Upper lobe of left lung (tissue), 6 donors: ENCODE measurements at regions not wholly inside any gene's neighbourhood (a gene's known extent, or its start where the extent isn't known, plus 50 kb on each side); places are given as distances from the start of the nearest gene placed in this dataset.
A peak's percentile ranks its signal among the peaks of the same experiment; 100 is the strongest.

Experiments used
- ATAC-seq, 2 donors: fragments of 200-7000 bp; cut with Tn5 transposase; one replicate each; pipeline ENCODE4 v1.9.1; 2022; ENCODE audit warnings: mild to moderate bottlenecking in 2 of 2, moderate library complexity in 2 of 2; ENCODE audit not compliant: low FRiP score in 2 of 2
- DNase-seq, 2 donors: peaks; one replicate each; pipeline ENCODE4 v3.0.0-alpha.2; 2019 to 2020
- H3K27ac ChIP-seq, 4 donors: fragments of 200-600 bp; sonication (generic); one replicate each; pipeline ENCODE4 v1.5.1; 2016 to 2019
- H3K27me3 ChIP-seq, 4 donors: fragments of 200-600 bp; sonication (generic); one replicate each; pipeline ENCODE4 v1.5.1; 2017 to 2019
- H3K36me3 ChIP-seq, 4 donors: fragments of 200-600 bp; sonication (generic); one replicate each; pipeline ENCODE4 v1.5.1; 2016 to 2019
- H3K4me1 ChIP-seq, 4 donors: fragments of 200-600 bp; sonication (generic); one replicate each; pipeline ENCODE4 v1.5.1; 2018 to 2019
- H3K4me3 ChIP-seq, 4 donors: fragments of 200-600 bp; sonication (generic); one replicate each; pipeline ENCODE4 v1.5.1; 2017 to 2019; ENCODE audit warnings: mild to moderate bottlenecking in 2 of 4, moderate library complexity in 1 of 4
- H3K9me3 ChIP-seq, 4 donors: fragments of 200-600 bp; sonication (generic); one replicate each; pipeline ENCODE4 v1.5.1; 2018 to 2019
- CTCF ChIP-seq, 6 experiments: fragments of 450-650 bp in 4 of 6; fragments of 200-600 bp in 2 of 6; sonication (generic) in 2 of 6; IDR thresholded peaks; one replicate each; pipeline ENCODE4 v1.5.1; 2016 to 2019; ENCODE audit warnings: antibody characterized with exemption in 6 of 6
- EP300 ChIP-seq, 4 donors: sonication (generic); formaldehyde crosslinking; IDR thresholded peaks; one replicate each; pipeline ENCODE4 v1.5.1; 2017; ENCODE audit warnings: antibody characterized with exemption in 4 of 4, control low read depth in 2 of 4
- POLR2A ChIP-seq, 4 donors: fragments of 450-650 bp; IDR thresholded peaks; one replicate each; pipeline ENCODE4 v1.5.1; 2016 to 2017; ENCODE audit warnings: antibody characterized with exemption in 4 of 4, mild to moderate bottlenecking in 2 of 4
- POLR2AphosphoS5 ChIP-seq, 2 donors: sonication (generic); formaldehyde crosslinking; IDR thresholded peaks; one replicate each; pipeline ENCODE4 v1.5.1; 2017; ENCODE audit warnings: antibody characterized with exemption in 2 of 2
- WGBS, 2 donors: methylation state at CpG; one replicate each; pipeline ENCODE4 v1.1.5; 2017 to 2018; 5-methylcytosine and 5-hydroxymethylcytosine counted together
- donor health status: DM: no; HTN: no; CAD: no; lungs with moderate emphysema.
- donor health status: DM: no; HTN: yes; CAD: no; lungs with severe emphysema.

DNA sequence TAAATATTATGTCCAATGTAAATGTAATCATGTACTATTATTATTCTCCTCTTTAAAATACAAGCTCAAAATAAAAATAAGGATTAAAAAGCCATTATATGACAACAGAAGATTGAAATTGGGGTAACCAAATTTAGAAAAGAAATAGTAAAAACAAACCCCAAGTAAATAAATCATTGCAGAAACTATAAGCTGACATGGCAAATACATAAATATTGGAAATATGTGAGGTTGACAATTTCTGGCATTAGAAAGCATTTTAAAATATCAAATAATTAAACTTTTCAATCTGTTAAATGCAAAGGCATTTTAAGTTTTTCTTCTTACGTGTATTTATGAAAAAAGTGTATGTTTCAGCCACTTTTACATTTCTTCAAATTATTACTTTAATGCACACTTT is 394.7 kb upstream of the DACH1 start:
- no peak for DNase-seq
- H3K4me3 ChIP-seq: no peak overlapping the region

GRCh38 chr13:72259528-72259927 is 392.5 kb upstream of the DACH1 start:
- no peaks in the 10 kb centered on the region for H3K27me3 ChIP-seq
- H3K4me1 ChIP-seq: no peaks in the 10 kb centered on the region
- TF ChIP-seq CTCF (IDR thresholded peaks at IDR 0.05) (no peak), POLR2AphosphoS5 (IDR thresholded peaks at IDR 0.05) (no peak), EP300 (IDR thresholded peaks at IDR 0.05) (no peak)
- ATAC-seq: no peak
- WGBS, 2 donors: 44 to 51% methylated on average over 3 of the region's 3 CpGs
- DNase-seq: no peak
- H3K36me3 ChIP-seq: no peaks in the 10 kb centered on the region
- no peaks in the 10 kb centered on the region for H3K9me3 ChIP-seq
- H3K4me3 ChIP-seq: no peak overlapping the region
- H3K27ac ChIP-seq: no peak overlapping the region

More for the DNA sequence above, 394.7 kb upstream of the DACH1 start:
- Histone ChIP-seq H3K27ac (no peak overlapping the region), H3K27me3 (no peaks in the 10 kb centered on the region), H3K9me3 (no peaks in the 10 kb centered on the region), H3K4me1 (no peaks in the 10 kb centered on the region), H3K36me3 (no peaks in the 10 kb centered on the region)
- no peak for ATAC-seq
- WGBS, 2 donors: 82 to 87% methylated on average over 1 of the region's 1 CpG
- no peak for TF ChIP-seq EP300 (IDR thresholded peaks at IDR 0.05)
- no peak for TF ChIP-seq POLR2AphosphoS5 (IDR thresholded peaks at IDR 0.05)
- TF ChIP-seq POLR2A (IDR thresholded peaks at IDR 0.05): no peak
- TF ChIP-seq CTCF (IDR thresholded peaks at IDR 0.05): no peak

GRCh38 chr13:72258340-72258981 is 391.5 kb upstream of the DACH1 start:
- TF ChIP-seq POLR2AphosphoS5 (IDR thresholded peaks at IDR 0.05) (no peak), EP300 (IDR thresholded peaks at IDR 0.05) (no peak), POLR2A (IDR thresholded peaks at IDR 0.05) (no peak), CTCF (IDR thresholded peaks at IDR 0.05) (no peak)
- DNase-seq (no peak), ATAC-seq (no peak)
- Histone ChIP-seq H3K36me3 (no peaks in the 10 kb centered on the region), H3K9me3 (no peaks in the 10 kb centered on the region), H3K4me3 (no peak overlapping the region), H3K4me1 (no peaks in the 10 kb centered on the region), H3K27me3 (no peaks in the 10 kb centered on the region), H3K27ac (no peak overlapping the region)
- WGBS, 2 donors: 79 to 80% methylated on average over 7 of the region's 7 CpGs

- Histone ChIP-seq H3K4me3 (no peak overlapping the region), H3K36me3 (no peaks in the 10 kb centered on the region), H3K27ac (no peak overlapping the region), H3K27me3 (no peaks in the 10 kb centered on the region), H3K9me3 (no peaks in the 10 kb centered on the region), H3K4me1 (no peaks in the 10 kb centered on the region)
- TF ChIP-seq CTCF (IDR thresholded peaks at IDR 0.05) (peak in 2 of 6 experiments; percentile 12 to 14), POLR2A (IDR thresholded peaks at IDR 0.05) (no peak), EP300 (IDR thresholded peaks at IDR 0.05) (no peak), POLR2AphosphoS5 (IDR thresholded peaks at IDR 0.05) (no peak)
- ATAC-seq (peak in 1 of 2 donors; percentile 34), DNase-seq (no peak)
- WGBS, 2 donors: 49 to 50% methylated on average over 7 of the region's 7 CpGs
Observed at GRCh38 chr13:72255908-72256307, 388.9 kb upstream of the DACH1 start.

DNA sequence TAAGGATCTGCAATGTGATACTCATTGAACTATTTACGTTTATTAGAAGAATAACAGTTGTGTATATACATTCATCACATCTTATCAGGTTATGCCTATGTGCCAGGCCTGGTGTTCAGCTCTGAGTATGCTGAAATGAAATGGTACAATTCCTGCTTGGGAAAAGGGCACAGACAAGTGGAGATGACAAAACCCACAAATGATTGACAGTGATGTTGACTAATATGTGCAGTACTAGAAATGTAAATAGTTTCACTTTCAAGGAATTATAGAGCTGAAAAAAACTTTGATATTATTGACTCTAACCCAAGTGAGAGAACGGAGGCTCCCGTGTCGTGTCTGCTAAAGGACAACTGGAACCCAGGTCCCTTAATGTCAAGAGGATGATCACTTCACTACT is 386.8 kb upstream of the DACH1 start:
- Histone ChIP-seq H3K9me3 (no peaks in the 10 kb centered on the region), H3K27ac (no peak overlapping the region), H3K27me3 (no peaks in the 10 kb centered on the region), H3K4me3 (no peak overlapping the region), H3K4me1 (no peaks in the 10 kb centered on the region), H3K36me3 (no peaks in the 10 kb centered on the region)
- ATAC-seq: no peak
- 80 to 90% methylated on average over 4 of the region's 4 CpGs for WGBS, 2 donors
- TF ChIP-seq POLR2A (IDR thresholded peaks at IDR 0.05): no peak
- no peak for DNase-seq
